Nephron (organoid): ENCODE measurements at regions not wholly inside any gene's neighbourhood (a gene's known extent, or its start where the extent isn't known, plus 50 kb on each side); places are given as distances from the start of the nearest gene placed in this dataset.

Experiments used
- H3K27ac Mint-ChIP-seq, 3 experiments: 2 replicates each; pipeline ENCODE4 v1.8.0; 2020; ENCODE audit warnings: mixed read lengths in 3 of 3, mild to moderate bottlenecking in 2 of 3, moderate library complexity in 1 of 3
- H3K27me3 Mint-ChIP-seq: 2 replicates; pipeline ENCODE4 v1.8.0; 2021; ENCODE audit warnings: low read depth, mild to moderate bottlenecking, moderate library complexity, mixed read lengths
- H3K36me3 Mint-ChIP-seq: 2 replicates; pipeline ENCODE4 v1.8.0; 2020; ENCODE audit warnings: low read depth, mixed read lengths
- H3K4me1 Mint-ChIP-seq: 2 replicates; pipeline ENCODE4 v1.8.0; 2020; ENCODE audit warnings: mixed read lengths
- H3K4me3 Mint-ChIP-seq, 3 experiments: 2 replicates each; pipeline ENCODE4 v1.8.0; 2020; ENCODE audit warnings: mild to moderate bottlenecking in 3 of 3, mixed read lengths in 3 of 3, moderate library complexity in 2 of 3
- H3K9me3 Mint-ChIP-seq: 2 replicates; pipeline ENCODE4 v1.8.0; 2020; ENCODE audit warnings: mixed read lengths
- CTCF ChIP-seq, 3 experiments: fragments of 200-600 bp; sonication (generic); IDR thresholded peaks; one replicate each; pipeline ENCODE4 v1.5.0; 2021; ENCODE audit warnings: antibody characterized with exemption in 3 of 3; ENCODE audit not compliant: unreplicated experiment in 3 of 3

- H3K9me3 Mint-ChIP-seq = peaks cover 6% of the 10 kb centered on the region
- no peak for TF ChIP-seq CTCF (IDR thresholded peaks at IDR 0.05; ENCODE audit: unreplicated experiment in 3 of 3)
- H3K27ac Mint-ChIP-seq = no peak overlapping the region
- no peaks in the 10 kb centered on the region for H3K36me3 Mint-ChIP-seq
- H3K27me3 Mint-ChIP-seq = no peaks in the 10 kb centered on the region
- H3K4me3 Mint-ChIP-seq = no peak overlapping the region
- no peaks in the 10 kb centered on the region for H3K4me1 Mint-ChIP-seq
These were observed 559.2 kb downstream of the KCNJ18 start for GRCh38 chr17:22251498-22251897.

GRCh38 chr17:22253007-22253406 lies 560.7 kb downstream of the KCNJ18 start:
- no peaks in the 10 kb centered on the region for H3K4me1 Mint-ChIP-seq
- TF ChIP-seq CTCF (IDR thresholded peaks at IDR 0.05; ENCODE audit: unreplicated experiment in 3 of 3) = no peak
- no peak overlapping the region for H3K27ac Mint-ChIP-seq
- peaks cover 6% of the 10 kb centered on the region for H3K9me3 Mint-ChIP-seq
- H3K27me3 Mint-ChIP-seq = no peaks in the 10 kb centered on the region
- H3K36me3 Mint-ChIP-seq = no peaks in the 10 kb centered on the region
- H3K4me3 Mint-ChIP-seq = no peak overlapping the region

GRCh38 chr17:22265807-22266206 lies 573.5 kb downstream of the KCNJ18 start:
- no peak for TF ChIP-seq CTCF (IDR thresholded peaks at IDR 0.05; ENCODE audit: unreplicated experiment in 3 of 3)
- Mint-ChIP-seq H3K36me3 (no peaks in the 10 kb centered on the region), H3K9me3 (peaks cover 36% of the 10 kb centered on the region), H3K4me3 (no peak overlapping the region), H3K27me3 (no peaks in the 10 kb centered on the region), H3K27ac (no peak overlapping the region), H3K4me1 (no peaks in the 10 kb centered on the region)

- Mint-ChIP-seq H3K27me3 (no peaks in the 10 kb centered on the region), H3K4me3 (no peak overlapping the region), H3K27ac (no peak overlapping the region), H3K36me3 (peaks cover under 1% of the 10 kb centered on the region), H3K4me1 (no peaks in the 10 kb centered on the region), H3K9me3 (peaks cover 33% of the 10 kb centered on the region)
- TF ChIP-seq CTCF (IDR thresholded peaks at IDR 0.05; ENCODE audit: unreplicated experiment in 3 of 3) = no peak
These were observed 573.9 kb downstream of the KCNJ18 start for GRCh38 chr17:22266231-22266630.

GRCh38 chr17:22267019-22267418 lies 574.7 kb downstream of the KCNJ18 start:
- Mint-ChIP-seq H3K27ac (no peak overlapping the region), H3K4me3 (no peak overlapping the region), H3K27me3 (no peaks in the 10 kb centered on the region), H3K4me1 (no peaks in the 10 kb centered on the region), H3K9me3 (peaks cover 38% of the 10 kb centered on the region), H3K36me3 (peaks cover 4% of the 10 kb centered on the region)
- TF ChIP-seq CTCF (IDR thresholded peaks at IDR 0.05; ENCODE audit: unreplicated experiment in 3 of 3) = no peak

GRCh38 chr17:22268214-22268911 lies 576.0 kb downstream of the KCNJ18 start:
- Mint-ChIP-seq H3K4me1 (no peaks in the 10 kb centered on the region), H3K27ac (no peak overlapping the region), H3K36me3 (peaks cover 4% of the 10 kb centered on the region), H3K9me3 (peaks cover 44% of the 10 kb centered on the region), H3K4me3 (no peak overlapping the region), H3K27me3 (no peaks in the 10 kb centered on the region)
- TF ChIP-seq CTCF (IDR thresholded peaks at IDR 0.05; ENCODE audit: unreplicated experiment in 3 of 3) = no peak
